MM.1S (cell line): ENCODE measurements at regions not wholly inside any gene's neighbourhood (a gene's known extent, or its start where the extent isn't known, plus 50 kb on each side); places are given as distances from the start of the nearest gene placed in this dataset.

Experiments used
- CTCF ChIP-seq: fragments of 300-600 bp; sonication (generic); IDR thresholded peaks from 2 replicates; pipeline ENCODE4 v1.5.1; 2016; ENCODE audit warnings: antibody characterized with exemption, low read length, mixed read lengths
- EZH2 ChIP-seq: fragments of 300-600 bp; sonication (generic); optimal IDR thresholded peaks from 2 replicates; pipeline ENCODE3; 2017; ENCODE audit warnings: low read depth, mild to moderate bottlenecking, antibody characterized with exemption, low read length, mixed read lengths
- EZH2phosphoT487 ChIP-seq: fragments of 300-600 bp; sonication (generic); IDR thresholded peaks from 2 replicates; pipeline ENCODE4 v1.6.1; 2018; ENCODE audit warnings: antibody characterized with exemption, low read length

- no peak for TF ChIP-seq CTCF
- no peak for TF ChIP-seq EZH2
- no peak for TF ChIP-seq EZH2phosphoT487
Measured at GRCh38 chr2:234555161-234555560, 58.3 kb upstream of the ARL4C start.
